GM23338 (cell line): ENCODE measurements at regions not wholly inside any gene's neighbourhood (a gene's known extent, or its start where the extent isn't known, plus 50 kb on each side); places are given as distances from the start of the nearest gene placed in this dataset.

ENCODE experiments used
- EZH2 ChIP-seq: fragments of 200-600 bp; sonication (generic); IDR thresholded peaks from one replicate; pipeline ENCODE4 v1.8.0; 2017; ENCODE audit warnings: antibody characterized with exemption, mild to moderate bottlenecking, low read depth; ENCODE audit not compliant: unreplicated experiment
- EZH2phosphoT487 ChIP-seq: fragments of 200-600 bp; sonication (generic); IDR thresholded peaks from one replicate; pipeline ENCODE4 v1.8.1; 2018; ENCODE audit warnings: antibody characterized with exemption; ENCODE audit not compliant: unreplicated experiment
- JUNB ChIP-seq: IDR thresholded peaks from one replicate; pipeline ENCODE4 v1.6.1; 2016; ENCODE audit warnings: antibody characterized with exemption; ENCODE audit not compliant: unreplicated experiment
- POLR2AphosphoS5 ChIP-seq: IDR thresholded peaks from 2 replicates; pipeline ENCODE4 v1.6.1; 2016; ENCODE audit warnings: antibody characterized with exemption, low read depth
- TF ChIP-seq, protein P1 (sequence below), 2 experiments: fragments of 200-600 bp in 1 of 2; sonication (generic) in 1 of 2; conservative IDR thresholded peaks; 2 replicates each; pipeline versions ENCODE4 v1.5.1 to v1.6.1; 2016 to 2017; ENCODE audit warnings: antibody characterized with exemption in 2 of 2, low read depth in 2 of 2, mild to moderate bottlenecking in 2 of 2, moderate library complexity in 1 of 2
- TF ChIP-seq, protein P2 (sequence below): IDR thresholded peaks from one replicate; pipeline ENCODE4 v1.6.1; 2018; ENCODE audit warnings: antibody characterized with exemption; ENCODE audit not compliant: unreplicated experiment

DNA sequence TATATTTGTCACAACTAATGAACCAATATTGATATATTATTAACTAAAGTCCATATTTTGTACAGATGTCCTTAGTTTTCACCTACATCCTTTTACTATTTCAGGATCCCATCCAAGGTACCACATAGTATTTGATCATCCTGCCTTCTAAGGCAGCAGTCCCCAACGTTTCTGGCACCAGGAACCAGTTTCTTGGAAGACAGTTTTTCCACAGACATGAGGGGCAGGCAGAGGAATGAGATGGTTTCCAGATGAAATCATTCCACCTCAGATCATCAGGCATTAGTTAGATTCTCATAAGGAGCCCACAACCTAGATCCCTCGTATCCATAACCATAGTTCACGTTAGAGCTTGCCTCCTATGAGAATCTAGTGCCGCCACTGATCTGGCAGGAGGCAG, 82.8 kb upstream of the BCL2L14 start:
- TF ChIP-seq, protein P1, sequence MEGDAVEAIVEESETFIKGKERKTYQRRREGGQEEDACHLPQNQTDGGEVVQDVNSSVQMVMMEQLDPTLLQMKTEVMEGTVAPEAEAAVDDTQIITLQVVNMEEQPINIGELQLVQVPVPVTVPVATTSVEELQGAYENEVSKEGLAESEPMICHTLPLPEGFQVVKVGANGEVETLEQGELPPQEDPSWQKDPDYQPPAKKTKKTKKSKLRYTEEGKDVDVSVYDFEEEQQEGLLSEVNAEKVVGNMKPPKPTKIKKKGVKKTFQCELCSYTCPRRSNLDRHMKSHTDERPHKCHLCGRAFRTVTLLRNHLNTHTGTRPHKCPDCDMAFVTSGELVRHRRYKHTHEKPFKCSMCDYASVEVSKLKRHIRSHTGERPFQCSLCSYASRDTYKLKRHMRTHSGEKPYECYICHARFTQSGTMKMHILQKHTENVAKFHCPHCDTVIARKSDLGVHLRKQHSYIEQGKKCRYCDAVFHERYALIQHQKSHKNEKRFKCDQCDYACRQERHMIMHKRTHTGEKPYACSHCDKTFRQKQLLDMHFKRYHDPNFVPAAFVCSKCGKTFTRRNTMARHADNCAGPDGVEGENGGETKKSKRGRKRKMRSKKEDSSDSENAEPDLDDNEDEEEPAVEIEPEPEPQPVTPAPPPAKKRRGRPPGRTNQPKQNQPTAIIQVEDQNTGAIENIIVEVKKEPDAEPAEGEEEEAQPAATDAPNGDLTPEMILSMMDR (conservative IDR thresholded peaks at IDR 0.05; ENCODE audit: low read depth in 2 of 2), result no peak
- TF ChIP-seq, protein P2, sequence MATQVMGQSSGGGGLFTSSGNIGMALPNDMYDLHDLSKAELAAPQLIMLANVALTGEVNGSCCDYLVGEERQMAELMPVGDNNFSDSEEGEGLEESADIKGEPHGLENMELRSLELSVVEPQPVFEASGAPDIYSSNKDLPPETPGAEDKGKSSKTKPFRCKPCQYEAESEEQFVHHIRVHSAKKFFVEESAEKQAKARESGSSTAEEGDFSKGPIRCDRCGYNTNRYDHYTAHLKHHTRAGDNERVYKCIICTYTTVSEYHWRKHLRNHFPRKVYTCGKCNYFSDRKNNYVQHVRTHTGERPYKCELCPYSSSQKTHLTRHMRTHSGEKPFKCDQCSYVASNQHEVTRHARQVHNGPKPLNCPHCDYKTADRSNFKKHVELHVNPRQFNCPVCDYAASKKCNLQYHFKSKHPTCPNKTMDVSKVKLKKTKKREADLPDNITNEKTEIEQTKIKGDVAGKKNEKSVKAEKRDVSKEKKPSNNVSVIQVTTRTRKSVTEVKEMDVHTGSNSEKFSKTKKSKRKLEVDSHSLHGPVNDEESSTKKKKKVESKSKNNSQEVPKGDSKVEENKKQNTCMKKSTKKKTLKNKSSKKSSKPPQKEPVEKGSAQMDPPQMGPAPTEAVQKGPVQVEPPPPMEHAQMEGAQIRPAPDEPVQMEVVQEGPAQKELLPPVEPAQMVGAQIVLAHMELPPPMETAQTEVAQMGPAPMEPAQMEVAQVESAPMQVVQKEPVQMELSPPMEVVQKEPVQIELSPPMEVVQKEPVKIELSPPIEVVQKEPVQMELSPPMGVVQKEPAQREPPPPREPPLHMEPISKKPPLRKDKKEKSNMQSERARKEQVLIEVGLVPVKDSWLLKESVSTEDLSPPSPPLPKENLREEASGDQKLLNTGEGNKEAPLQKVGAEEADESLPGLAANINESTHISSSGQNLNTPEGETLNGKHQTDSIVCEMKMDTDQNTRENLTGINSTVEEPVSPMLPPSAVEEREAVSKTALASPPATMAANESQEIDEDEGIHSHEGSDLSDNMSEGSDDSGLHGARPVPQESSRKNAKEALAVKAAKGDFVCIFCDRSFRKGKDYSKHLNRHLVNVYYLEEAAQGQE, result no peak
- TF ChIP-seq JUNB (no peak), EZH2 (no peak), POLR2AphosphoS5 (no peak), EZH2phosphoT487 (no peak)
